ENCODE measurements at regions not wholly inside any gene's neighbourhood (a gene's known extent, or its start where the extent isn't known, plus 50 kb on each side); places are given as distances from the start of the nearest gene placed in this dataset.
"Not testable (repeated sequence)": the region's sequence is repeated elsewhere in the genome, so short reads cannot be mapped to it uniquely, and the experiment has no call there.

- no peak for DNase-seq
Measured at GRCh38 chr1:19591482-19592091, 52.5 kb upstream of the NBL1 start.

GRCh38 chr1:19585507-19585906 is 58.6 kb upstream of the NBL1 start:
- DNase-seq = no peak

DNA sequence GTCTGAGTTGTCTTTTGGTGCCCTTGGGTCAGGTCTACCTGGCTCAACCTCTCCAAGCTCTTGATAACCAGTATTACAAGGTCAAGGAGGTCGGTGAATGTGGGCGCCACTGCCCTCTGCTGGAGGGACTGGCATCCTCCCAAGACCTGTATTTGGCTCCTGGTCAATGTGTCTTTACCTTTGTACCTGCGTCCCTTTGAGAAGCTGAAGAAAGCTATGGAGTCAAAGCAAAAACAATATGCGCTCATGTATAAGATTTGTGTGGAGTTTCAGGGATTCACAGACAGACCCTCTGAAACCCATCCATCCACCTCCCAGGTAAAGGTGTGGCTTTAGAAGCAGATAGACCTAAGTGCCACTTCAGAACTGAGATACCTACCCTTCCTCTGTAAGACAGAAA is 61.8 kb upstream of the NBL1 start:
- DNase-seq = peak; percentile 64

- no peak for DNase-seq
Measured at GRCh38 chr1:19581381-19581780, 62.7 kb upstream of the NBL1 start.

DNA sequence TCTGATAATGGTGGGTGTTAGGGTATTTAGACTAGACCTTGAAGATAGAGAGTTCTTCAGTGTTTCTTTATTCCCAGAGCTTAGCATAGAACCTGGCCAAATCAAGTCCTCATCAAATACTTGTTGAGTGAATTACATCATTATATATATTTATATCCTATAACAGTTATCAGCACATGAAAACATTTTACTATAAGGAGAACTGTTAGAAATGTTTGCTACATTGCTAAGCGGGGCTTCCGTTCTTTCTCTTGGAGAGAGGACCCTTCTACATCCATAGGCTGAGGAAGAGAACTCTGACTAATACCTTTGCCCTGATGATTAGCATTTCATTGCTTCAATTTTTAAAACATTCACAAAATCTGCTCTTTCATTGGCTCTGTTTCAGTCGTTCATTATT is 66.5 kb upstream of the NBL1 start:
- no peak for DNase-seq

DNA sequence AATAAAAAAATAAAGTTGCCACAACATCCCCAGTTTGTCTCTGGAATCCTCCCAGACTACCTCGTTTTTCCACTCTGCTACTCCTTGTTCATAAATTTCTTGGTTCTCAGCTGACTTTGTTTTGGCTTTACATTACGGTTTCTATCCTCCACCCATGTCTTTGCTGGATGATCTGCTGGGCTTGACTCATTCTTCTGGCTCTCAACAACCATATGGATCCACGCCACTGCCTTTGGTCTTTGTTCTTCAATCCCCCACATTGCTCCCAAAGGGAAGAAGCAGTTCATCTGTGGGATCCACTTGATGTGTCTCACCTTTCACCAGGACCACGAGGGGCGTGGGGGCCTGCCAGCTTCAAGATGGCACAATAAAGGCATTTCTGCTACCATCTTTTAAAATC is 67.1 kb upstream of the NBL1 start:
- DNase-seq = no peak

DNA sequence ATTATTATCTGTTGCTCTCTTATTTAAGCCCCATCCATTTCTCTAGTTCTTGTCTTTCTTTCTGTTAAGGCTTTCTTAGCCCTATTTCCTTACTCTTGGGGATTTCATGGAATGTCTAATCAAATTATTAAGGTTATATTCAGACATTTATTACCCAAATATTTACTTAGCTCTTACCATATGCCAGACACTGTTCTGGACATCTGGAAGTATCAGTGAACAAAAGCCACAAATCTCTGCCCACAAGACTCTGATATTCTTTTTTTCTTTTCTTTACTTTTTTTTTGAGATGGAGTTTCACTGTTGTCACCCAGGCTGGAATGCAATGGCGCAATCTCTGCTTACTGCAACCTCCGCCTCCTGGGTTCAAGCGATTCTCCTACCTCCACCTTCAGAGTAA is 74.3 kb upstream of the NBL1 start:
- DNase-seq = no peak

DNA sequence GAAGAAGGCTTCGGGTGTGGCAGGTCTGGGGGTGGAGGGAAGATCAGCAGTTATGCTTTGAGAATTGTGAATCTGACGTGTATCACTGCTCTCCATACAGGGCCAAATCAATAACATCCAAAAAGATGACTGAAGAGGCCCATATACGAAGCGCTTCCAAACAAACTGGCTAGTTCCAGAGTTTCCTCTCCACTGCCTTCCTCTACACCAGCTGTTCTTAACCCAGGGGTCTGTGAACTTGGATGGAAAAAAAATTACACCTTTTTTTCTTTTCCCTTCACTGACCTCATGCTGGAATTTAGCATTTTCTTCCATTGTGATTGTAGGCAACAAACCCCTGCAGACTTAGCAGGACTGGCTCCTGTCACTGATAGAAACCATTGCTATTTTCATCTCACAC is 77.1 kb upstream of the NBL1 start:
- DNase-seq = no peak

- no peak for DNase-seq
Measured at GRCh38 chr1:19564366-19564765, 79.0 kb upstream of the CAPZB start.

DNA sequence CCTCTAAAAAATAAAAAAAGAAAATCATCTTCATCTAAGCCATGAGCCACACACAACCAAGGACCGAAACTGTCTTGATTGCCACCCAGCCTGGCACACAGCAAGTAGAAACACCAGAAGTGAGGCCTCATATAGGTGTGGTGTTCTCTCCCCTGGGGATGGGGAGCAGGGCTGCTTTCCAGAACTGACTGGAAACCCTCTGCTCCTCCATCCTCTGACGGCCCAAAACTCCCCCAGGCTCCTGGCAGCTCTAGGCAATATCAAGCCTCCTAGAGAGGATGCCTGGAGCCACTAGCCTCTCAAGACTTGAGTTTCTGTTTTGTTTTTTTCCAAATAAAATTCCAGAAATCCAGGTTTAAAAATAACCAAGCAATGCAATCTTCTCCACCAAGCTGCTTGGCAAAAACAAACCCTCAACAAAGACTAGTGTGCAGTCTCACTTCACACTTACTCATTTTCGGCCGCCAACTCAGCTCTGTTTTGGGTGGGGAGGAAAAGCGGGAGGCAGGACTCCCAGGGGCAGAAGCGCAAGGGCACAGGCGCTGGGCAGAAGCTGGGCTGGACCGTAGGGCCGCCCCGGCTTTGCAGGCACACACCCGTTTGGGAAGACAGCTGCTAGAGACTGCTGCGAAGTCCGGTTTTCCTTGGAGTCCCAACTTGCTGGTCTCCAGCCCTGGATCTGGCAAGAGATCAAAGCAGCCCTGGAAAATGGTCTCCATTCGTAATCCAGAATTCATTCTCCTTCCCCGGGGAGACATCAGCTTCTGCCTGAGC is 78.2 kb upstream of the CAPZB start:
- DNase-seq = no peak

DNA sequence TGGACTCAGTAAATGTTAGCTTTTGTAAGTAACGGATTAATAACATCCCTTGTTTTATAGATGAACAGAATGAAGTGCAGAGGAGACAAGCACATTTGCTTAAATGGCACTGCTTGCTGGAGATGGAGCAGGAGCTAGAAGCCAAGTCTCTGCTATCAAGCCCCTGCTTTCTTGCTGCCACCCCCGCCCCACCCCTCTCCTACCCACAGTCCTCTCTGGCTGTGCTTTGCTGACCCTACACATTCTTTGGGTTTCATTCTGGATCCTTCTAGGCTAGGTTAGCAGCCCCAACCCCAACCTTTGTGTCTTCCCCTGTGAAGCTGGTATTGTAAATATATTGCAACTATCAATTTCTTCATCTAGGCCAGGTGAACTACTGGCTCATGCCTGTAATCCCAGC is 77.5 kb upstream of the CAPZB start:
- no peak for DNase-seq

GRCh38 chr1:19560480-19560879 is 75.1 kb upstream of the CAPZB start:
- DNase-seq = no peak

- DNase-seq = no peak
Measured at GRCh38 chr1:19559641-19560040, 74.3 kb upstream of the CAPZB start.

- no peak for DNase-seq
Measured at GRCh38 chr1:19557609-19558051, 72.3 kb upstream of the CAPZB start.

- no peak for DNase-seq
Measured at GRCh38 chr1:19554090-19554489, 68.8 kb upstream of the CAPZB start.

GRCh38 chr1:19552291-19553010 is 67.1 kb upstream of the CAPZB start:
- DNase-seq = no peak

DNA sequence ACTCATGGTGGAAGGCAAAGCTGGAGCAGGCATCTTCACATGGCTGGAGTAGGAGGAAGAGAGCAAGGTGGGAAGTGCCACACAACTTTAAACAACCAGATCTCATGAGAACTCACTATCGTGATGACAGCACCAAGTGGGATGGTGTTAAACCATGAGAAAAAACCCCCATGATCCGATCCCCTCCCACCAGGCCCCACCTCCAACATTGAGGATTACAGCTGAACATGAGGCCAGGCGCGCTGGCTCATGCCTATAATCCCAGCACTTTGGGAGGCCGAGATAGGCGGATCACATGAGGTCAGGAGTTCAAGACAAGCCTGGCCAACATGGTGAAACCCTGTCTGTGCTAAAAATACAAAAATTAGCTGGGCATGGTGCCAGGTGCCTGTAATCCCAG is 66.5 kb upstream of the CAPZB start:
- DNase-seq = not testable (repeated sequence)

DNA sequence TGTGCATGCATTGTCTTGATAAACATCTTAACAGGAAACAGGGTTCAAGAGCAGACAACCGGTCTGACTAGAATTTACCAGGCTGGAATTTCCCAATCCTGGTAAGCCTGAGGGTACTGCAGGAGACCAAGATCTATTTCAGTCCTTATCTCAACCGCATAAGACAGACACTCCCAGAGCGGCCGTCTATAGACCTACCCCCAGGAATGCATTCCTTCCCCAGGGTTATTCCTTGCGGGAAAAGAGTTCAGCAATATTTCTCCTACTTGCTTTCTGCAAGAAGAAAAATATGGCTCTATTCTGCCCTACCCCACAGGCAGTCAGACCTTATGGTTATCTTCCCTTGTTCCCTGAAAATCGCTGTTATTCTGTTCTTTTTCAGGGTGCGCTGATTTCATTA is 65.1 kb upstream of the CAPZB start:
- DNase-seq = not testable (repeated sequence)

DNA sequence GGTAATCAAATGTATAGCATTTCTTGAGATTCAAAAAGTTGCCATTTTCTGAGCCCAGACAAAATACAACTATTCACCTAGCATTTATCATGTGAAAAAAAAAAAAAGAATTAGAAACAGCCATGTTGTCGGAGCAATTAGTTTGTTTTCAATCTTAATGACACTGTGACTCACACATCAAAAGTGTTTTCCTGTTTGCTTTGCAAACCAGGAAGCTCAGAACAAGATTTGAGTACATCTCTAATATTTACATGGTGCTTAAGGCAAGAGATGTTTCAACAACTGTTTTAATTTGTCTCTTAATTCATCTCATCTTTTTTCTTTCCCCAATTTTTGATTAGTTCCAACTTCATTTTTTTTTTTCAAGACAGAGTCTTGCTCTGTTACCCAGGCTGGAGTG is 62.5 kb upstream of the CAPZB start:
- no peak for DNase-seq

GRCh38 chr1:19536519-19536918 is 51.2 kb upstream of the CAPZB start:
- no peak for DNase-seq

DNA sequence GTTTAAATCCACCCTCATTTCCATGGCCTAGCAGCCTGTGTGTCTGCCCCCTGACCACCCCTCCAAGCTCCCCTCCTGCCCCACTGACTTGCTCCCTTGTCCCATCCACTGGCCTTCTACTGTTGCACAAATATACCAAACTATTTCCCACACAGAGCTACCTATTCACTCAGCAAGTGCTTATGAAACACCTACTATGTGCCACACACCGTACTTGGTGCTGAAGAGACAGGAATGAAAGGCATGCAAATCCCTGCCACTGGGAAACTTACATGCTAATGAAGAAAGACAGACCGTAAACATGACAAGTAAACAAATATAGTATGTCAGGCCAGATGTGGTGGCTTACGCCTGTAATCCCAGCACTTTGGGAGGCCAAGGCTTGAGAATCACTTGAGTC is 49.9 kb upstream of the CAPZB start:
- DNase-seq = no peak
